ENCODE measurements at regions not wholly inside any gene's neighbourhood (a gene's known extent, or its start where the extent isn't known, plus 50 kb on each side); places are given as distances from the start of the nearest gene placed in this dataset.

DNA sequence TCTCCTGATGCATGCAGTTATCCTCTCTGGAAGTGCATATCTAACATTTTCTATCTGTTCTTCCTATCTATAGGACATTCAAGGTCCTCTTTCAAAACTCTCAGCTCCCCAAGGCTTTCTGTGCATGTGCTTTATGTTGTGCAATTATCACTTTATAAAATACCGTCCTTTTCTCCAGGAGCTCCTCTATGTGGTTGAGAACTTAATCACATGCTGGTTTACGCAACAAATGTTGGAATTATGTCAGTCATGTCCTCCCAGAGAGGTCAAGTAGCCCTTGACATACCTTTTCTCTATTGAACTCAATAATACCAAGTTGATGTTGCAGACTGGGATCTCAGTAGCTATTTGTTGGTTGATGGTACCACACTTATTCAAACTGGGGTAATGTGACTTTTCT is 388.4 kb downstream of the BTBD3 start:
- Histone ChIP-seq H3K36me3 (no peaks in the 10 kb centered on the region), H3K27me3 (no peaks in the 10 kb centered on the region)
- 69 to 70% methylated on average over 2 of the region's 2 CpGs for WGBS, 2 donors

GRCh38 chr20:12311094-12311865 is 393.6 kb downstream of the BTBD3 start:
- no peak for DNase-seq (ENCODE audit: low spot score in 2 of 2)
- H3K4me3 ChIP-seq = no peak overlapping the region
- no peaks in the 10 kb centered on the region for H3K9me3 ChIP-seq
- H3K4me1 ChIP-seq = no peaks in the 10 kb centered on the region
- no peak for TF ChIP-seq POLR2A (IDR thresholded peaks at IDR 0.05)
- TF ChIP-seq, protein P1, sequence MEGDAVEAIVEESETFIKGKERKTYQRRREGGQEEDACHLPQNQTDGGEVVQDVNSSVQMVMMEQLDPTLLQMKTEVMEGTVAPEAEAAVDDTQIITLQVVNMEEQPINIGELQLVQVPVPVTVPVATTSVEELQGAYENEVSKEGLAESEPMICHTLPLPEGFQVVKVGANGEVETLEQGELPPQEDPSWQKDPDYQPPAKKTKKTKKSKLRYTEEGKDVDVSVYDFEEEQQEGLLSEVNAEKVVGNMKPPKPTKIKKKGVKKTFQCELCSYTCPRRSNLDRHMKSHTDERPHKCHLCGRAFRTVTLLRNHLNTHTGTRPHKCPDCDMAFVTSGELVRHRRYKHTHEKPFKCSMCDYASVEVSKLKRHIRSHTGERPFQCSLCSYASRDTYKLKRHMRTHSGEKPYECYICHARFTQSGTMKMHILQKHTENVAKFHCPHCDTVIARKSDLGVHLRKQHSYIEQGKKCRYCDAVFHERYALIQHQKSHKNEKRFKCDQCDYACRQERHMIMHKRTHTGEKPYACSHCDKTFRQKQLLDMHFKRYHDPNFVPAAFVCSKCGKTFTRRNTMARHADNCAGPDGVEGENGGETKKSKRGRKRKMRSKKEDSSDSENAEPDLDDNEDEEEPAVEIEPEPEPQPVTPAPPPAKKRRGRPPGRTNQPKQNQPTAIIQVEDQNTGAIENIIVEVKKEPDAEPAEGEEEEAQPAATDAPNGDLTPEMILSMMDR (IDR thresholded peaks at IDR 0.05) = no peak
- no peak for TF ChIP-seq EP300 (IDR thresholded peaks at IDR 0.05)
- no peaks in the 10 kb centered on the region for H3K36me3 ChIP-seq
- H3K27ac ChIP-seq = no peak overlapping the region
- 64 to 69% methylated on average over 6 of the region's 6 CpGs for WGBS, 2 donors
- H3K27me3 ChIP-seq = no peaks in the 10 kb centered on the region

More for the DNA sequence above, 388.4 kb downstream of the BTBD3 start:
- Histone ChIP-seq H3K4me1 (peaks cover 0 to 12% (median 0%) of the 10 kb centered on the region in 4 donors), H3K27ac (no peak overlapping the region), H3K4me3 (no peak overlapping the region), H3K9me3 (no peaks in the 10 kb centered on the region)
- TF ChIP-seq EP300 (IDR thresholded peaks at IDR 0.05) (no peak), POLR2A (IDR thresholded peaks at IDR 0.05) (no peak)
- TF ChIP-seq, protein P1 (IDR thresholded peaks at IDR 0.05) = no peak
- DNase-seq (ENCODE audit: low spot score in 2 of 2) = no peak

- Histone ChIP-seq H3K27me3 (no peaks in the 10 kb centered on the region), H3K36me3 (no peaks in the 10 kb centered on the region), H3K4me1 (no peaks in the 10 kb centered on the region), H3K27ac (no peak overlapping the region), H3K9me3 (no peaks in the 10 kb centered on the region), H3K4me3 (no peak overlapping the region)
- TF ChIP-seq EP300 (IDR thresholded peaks at IDR 0.05) (no peak), POLR2A (IDR thresholded peaks at IDR 0.05) (no peak)
- TF ChIP-seq, protein P1 (IDR thresholded peaks at IDR 0.05) = no peak
- 70 to 73% methylated on average over 1 of the region's 1 CpG for WGBS, 2 donors
- no peak for DNase-seq (ENCODE audit: low spot score in 2 of 2)
Observed at GRCh38 chr20:12315652-12316051, 398.0 kb downstream of the BTBD3 start.

DNA sequence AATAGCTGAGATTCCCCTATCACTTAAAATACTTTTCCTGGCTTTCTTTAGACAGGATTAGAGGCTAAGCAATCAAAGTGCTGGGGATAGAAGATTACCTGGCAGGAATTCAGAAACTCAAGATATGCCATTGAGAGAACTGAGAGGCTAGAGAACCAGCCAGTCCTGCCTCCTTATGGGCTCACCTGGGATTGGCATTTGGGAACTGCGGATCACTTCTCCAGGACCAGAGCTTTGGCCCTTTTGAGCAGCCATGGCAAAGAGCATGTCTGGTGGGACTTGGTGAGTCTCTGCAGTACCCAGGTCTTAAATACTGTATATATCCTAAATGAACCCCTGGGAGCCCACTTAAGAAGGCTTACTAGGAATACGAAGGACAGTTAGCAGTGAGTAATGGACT is 399.1 kb downstream of the BTBD3 start:
- no peak overlapping the region for H3K27ac ChIP-seq
- whole genome bisulfite sequencing, 2 donors = 97 to 100% methylated on average over 2 of the region's 2 CpGs
- TF ChIP-seq, protein P1 (IDR thresholded peaks at IDR 0.05) = no peak
- TF ChIP-seq EP300 (IDR thresholded peaks at IDR 0.05) = no peak
- TF ChIP-seq POLR2A (IDR thresholded peaks at IDR 0.05) = no peak

DNA sequence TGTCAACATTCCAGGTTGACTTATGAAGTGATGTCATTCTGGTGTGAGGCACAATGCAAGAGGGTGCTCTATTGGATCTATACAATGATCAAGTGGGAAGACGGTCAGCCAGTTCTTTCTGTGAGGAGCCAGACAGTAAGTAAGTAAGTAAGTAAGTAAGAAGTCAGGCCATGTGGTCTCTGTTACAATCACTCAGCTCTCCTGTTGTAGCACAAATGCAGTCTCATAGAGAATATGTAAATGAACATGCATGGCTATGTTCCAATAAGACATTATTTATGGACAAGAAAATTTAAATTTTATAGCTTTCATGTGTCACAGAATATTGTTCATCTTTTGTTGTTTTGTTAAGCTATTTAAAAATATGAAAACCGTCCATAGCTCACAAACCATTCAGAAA is 399.7 kb downstream of the BTBD3 start:
- WGBS, 2 donors = 77 to 83% methylated on average over 2 of the region's 2 CpGs
- DNase-seq (ENCODE audit: low spot score in 2 of 2) = no peak
- H3K4me1 ChIP-seq = no peaks in the 10 kb centered on the region
- H3K27ac ChIP-seq = no peak overlapping the region
- TF ChIP-seq EP300 (IDR thresholded peaks at IDR 0.05) (no peak), POLR2A (IDR thresholded peaks at IDR 0.05) (no peak)
- TF ChIP-seq, protein P1 (IDR thresholded peaks at IDR 0.05) = no peak
- no peaks in the 10 kb centered on the region for H3K9me3 ChIP-seq
- H3K27me3 ChIP-seq = no peaks in the 10 kb centered on the region
- no peak overlapping the region for H3K4me3 ChIP-seq
- no peaks in the 10 kb centered on the region for H3K36me3 ChIP-seq

More for the DNA sequence above, 399.1 kb downstream of the BTBD3 start:
- no peaks in the 10 kb centered on the region for H3K27me3 ChIP-seq
- no peak for DNase-seq (ENCODE audit: low spot score in 2 of 2)
- H3K36me3 ChIP-seq = no peaks in the 10 kb centered on the region
- H3K4me3 ChIP-seq = no peak overlapping the region
- H3K9me3 ChIP-seq = no peaks in the 10 kb centered on the region
- no peaks in the 10 kb centered on the region for H3K4me1 ChIP-seq

Measured in tibial nerve (tissue), 4 donors.